HL-60 (cell line): ENCODE measurements at regions not wholly inside any gene's neighbourhood (a gene's known extent, or its start where the extent isn't known, plus 50 kb on each side); places are given as distances from the start of the nearest gene placed in this dataset.

ENCODE experiments used
- GABPA ChIP-seq: IDR thresholded peaks from 2 replicates; pipeline ENCODE4 v1.6.1; 2012; ENCODE audit warnings: low read depth
- POLR2AphosphoS5 ChIP-seq: IDR thresholded peaks from 2 replicates; pipeline ENCODE4 v1.6.1; 2012; ENCODE audit warnings: low read depth
- REST ChIP-seq: IDR thresholded peaks from 2 replicates; pipeline ENCODE4 v1.6.1; 2012; ENCODE audit warnings: low read depth; ENCODE audit not compliant: insufficient replicate concordance
- SPI1 ChIP-seq: IDR thresholded peaks from 2 replicates; pipeline ENCODE4 v1.6.1; 2012; ENCODE audit warnings: low read depth, mild to moderate bottlenecking, borderline replicate concordance
- TF ChIP-seq, protein P1 (sequence below): IDR thresholded peaks from one replicate; pipeline ENCODE4 v1.5.1; 2011; ENCODE audit warnings: low read length, control low read depth, inconsistent platforms; ENCODE audit not compliant: insufficient read depth

- TF ChIP-seq GABPA (no peak), REST (no peak), POLR2AphosphoS5 (no peak), SPI1 (no peak)
- TF ChIP-seq, protein P1, sequence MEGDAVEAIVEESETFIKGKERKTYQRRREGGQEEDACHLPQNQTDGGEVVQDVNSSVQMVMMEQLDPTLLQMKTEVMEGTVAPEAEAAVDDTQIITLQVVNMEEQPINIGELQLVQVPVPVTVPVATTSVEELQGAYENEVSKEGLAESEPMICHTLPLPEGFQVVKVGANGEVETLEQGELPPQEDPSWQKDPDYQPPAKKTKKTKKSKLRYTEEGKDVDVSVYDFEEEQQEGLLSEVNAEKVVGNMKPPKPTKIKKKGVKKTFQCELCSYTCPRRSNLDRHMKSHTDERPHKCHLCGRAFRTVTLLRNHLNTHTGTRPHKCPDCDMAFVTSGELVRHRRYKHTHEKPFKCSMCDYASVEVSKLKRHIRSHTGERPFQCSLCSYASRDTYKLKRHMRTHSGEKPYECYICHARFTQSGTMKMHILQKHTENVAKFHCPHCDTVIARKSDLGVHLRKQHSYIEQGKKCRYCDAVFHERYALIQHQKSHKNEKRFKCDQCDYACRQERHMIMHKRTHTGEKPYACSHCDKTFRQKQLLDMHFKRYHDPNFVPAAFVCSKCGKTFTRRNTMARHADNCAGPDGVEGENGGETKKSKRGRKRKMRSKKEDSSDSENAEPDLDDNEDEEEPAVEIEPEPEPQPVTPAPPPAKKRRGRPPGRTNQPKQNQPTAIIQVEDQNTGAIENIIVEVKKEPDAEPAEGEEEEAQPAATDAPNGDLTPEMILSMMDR = no peak
These were observed 79.0 kb downstream of the TRIM29 start for GRCh38 chr11:120058931-120059330.
